Thoracic aorta (tissue), 2 donors: ENCODE measurements at regions not wholly inside any gene's neighbourhood (a gene's known extent, or its start where the extent isn't known, plus 50 kb on each side); places are given as distances from the start of the nearest gene placed in this dataset.

ENCODE experiments used
- ATAC-seq: fragments of 150-250 bp; one replicate; pipeline ENCODE4 v1.8.0; 2017; ENCODE audit warnings: low read depth; ENCODE audit not compliant: insufficient number of reproducible peaks, low FRiP score
- DNase-seq: peaks from one replicate; pipeline ENCODE4 v3.0.0-alpha.2; 2020; ENCODE audit warnings: low spot score
- H3K27ac ChIP-seq, 2 donors: fragments of 200-600 bp; sonication (generic); 1 replicate in 1 of 2; 2 replicates in 1 of 2; pipeline ENCODE4 v1.5.1; 2016; ENCODE audit warnings: mild to moderate bottlenecking in 2 of 2, moderate library complexity in 2 of 2
- H3K27me3 ChIP-seq: fragments of 200-600 bp; sonication (generic); replicated peaks from 2 replicates; pipeline ENCODE4 v1.6.0; 2016; ENCODE audit warnings: mild to moderate bottlenecking; ENCODE audit not compliant: insufficient read depth
- H3K36me3 ChIP-seq: fragments of 200-600 bp; sonication (generic); one replicate; pipeline ENCODE4 v1.5.1; 2016
- H3K4me1 ChIP-seq, 2 donors: fragments of 200-600 bp; sonication (generic); 1 replicate in 1 of 2; 2 replicates in 1 of 2; pipeline versions ENCODE4 v1.5.1 to v1.6.0; 2016; ENCODE audit warnings: low read depth in 2 of 2, mild to moderate bottlenecking in 1 of 2; ENCODE audit not compliant: control insufficient read depth in 1 of 2
- H3K4me3 ChIP-seq: fragments of 200-600 bp; sonication (generic); 2 replicates; pipeline ENCODE4 v1.5.1; 2016; ENCODE audit warnings: mild to moderate bottlenecking
- H3K9me3 ChIP-seq: fragments of 200-600 bp; sonication (generic); 2 replicates; pipeline ENCODE4 v1.5.1; 2016
- CTCF ChIP-seq: fragments of 200-600 bp; sonication (generic); IDR thresholded peaks from one replicate; pipeline ENCODE4 v1.5.1; 2019; ENCODE audit warnings: antibody characterized with exemption

GRCh38 chr7:85866540-85866939, 679.7 kb upstream of the SEMA3D start:
- no peaks in the 10 kb centered on the region for H3K4me1 ChIP-seq
- no peak overlapping the region for H3K4me3 ChIP-seq
- no peaks in the 10 kb centered on the region for H3K9me3 ChIP-seq
- H3K36me3 ChIP-seq: no peaks in the 10 kb centered on the region
- ATAC-seq (no peak), DNase-seq (no peak)
- no peak for TF ChIP-seq CTCF
- no peaks in the 10 kb centered on the region for H3K27me3 ChIP-seq
- no peak overlapping the region for H3K27ac ChIP-seq

- ATAC-seq (no peak), DNase-seq (no peak)
- TF ChIP-seq CTCF: no peak
- Histone ChIP-seq H3K27me3 (no peaks in the 10 kb centered on the region), H3K9me3 (no peaks in the 10 kb centered on the region), H3K27ac (no peak overlapping the region), H3K4me3 (no peak overlapping the region), H3K36me3 (no peaks in the 10 kb centered on the region), H3K4me1 (no peaks in the 10 kb centered on the region)
These were observed 664.8 kb upstream of the SEMA3D start for GRCh38 chr7:85851571-85852193.

GRCh38 chr7:85850381-85850780, 663.5 kb upstream of the SEMA3D start:
- Histone ChIP-seq H3K36me3 (no peaks in the 10 kb centered on the region), H3K4me1 (no peaks in the 10 kb centered on the region)
- TF ChIP-seq CTCF: no peak

GRCh38 chr7:85840554-85840953, 653.7 kb upstream of the SEMA3D start:
- no peak overlapping the region for H3K27ac ChIP-seq
- TF ChIP-seq CTCF: no peak
- H3K4me1 ChIP-seq: no peaks in the 10 kb centered on the region
- no peaks in the 10 kb centered on the region for H3K27me3 ChIP-seq
- ATAC-seq: no peak
- no peaks in the 10 kb centered on the region for H3K36me3 ChIP-seq
- no peak overlapping the region for H3K4me3 ChIP-seq
- no peak for DNase-seq
- no peaks in the 10 kb centered on the region for H3K9me3 ChIP-seq

More at GRCh38 chr7:85850381-85850780, 663.5 kb upstream of the SEMA3D start:
- Histone ChIP-seq H3K27me3 (no peaks in the 10 kb centered on the region), H3K4me3 (no peak overlapping the region), H3K27ac (no peak overlapping the region), H3K9me3 (no peaks in the 10 kb centered on the region)
- DNase-seq (no peak), ATAC-seq (no peak)

GRCh38 chr7:85833066-85833465, 646.2 kb upstream of the SEMA3D start:
- H3K27me3 ChIP-seq: no peaks in the 10 kb centered on the region
- ATAC-seq: no peak
- no peaks in the 10 kb centered on the region for H3K4me1 ChIP-seq
- no peak for DNase-seq
- no peaks in the 10 kb centered on the region for H3K36me3 ChIP-seq
- no peak overlapping the region for H3K27ac ChIP-seq
- H3K4me3 ChIP-seq: no peak overlapping the region
- H3K9me3 ChIP-seq: no peaks in the 10 kb centered on the region
- TF ChIP-seq CTCF: no peak
